ENCODE measurements at regions not wholly inside any gene's neighbourhood (a gene's known extent, or its start where the extent isn't known, plus 50 kb on each side); places are given as distances from the start of the nearest gene placed in this dataset.

GRCh38 chr2:204197336-204198005, 260.9 kb downstream of the ICOS start:
- H3K4me1 Mint-ChIP-seq = no peaks in the 10 kb centered on the region
- no peak overlapping the region for H3K4me3 ChIP-seq (ENCODE audit: control extremely low read depth in 1 of 5, extremely low read depth in 1 of 5, insufficient read depth in 1 of 5, low read depth in 2 of 5, low read length in 4 of 5)
- peaks cover 11% of the 10 kb centered on the region for H3K27me3 Mint-ChIP-seq
- no peak overlapping the region for H3K27ac ChIP-seq (ENCODE audit: low read length in 2 of 2)
- H2AFZ ChIP-seq (ENCODE audit: insufficient read depth, low read depth, low read length, poor library complexity, severe bottlenecking) = no peak overlapping the region
- DNase-seq (no peak), ATAC-seq (ENCODE audit: low read depth) (no peak)
- intact Hi-C loops (cut with micrococcal nuclease) = no loop called here
- no peak overlapping the region for H3K9ac ChIP-seq (ENCODE audit: low read length)
- 85% methylated on average over 4 of the region's 5 CpGs for WGBS (ENCODE audit: insufficient coverage)
- H3K36me3 ChIP-seq (replicated peaks in 1 of 2; ENCODE audit: control extremely low read depth in 1 of 2, control insufficient read depth in 1 of 2, extremely low read depth in 1 of 2, insufficient read depth in 2 of 2, low read length in 1 of 2) = no peaks in the 10 kb centered on the region
- ChIA-PET CTCF (no interaction called here), POLR2A (no interaction called here)
- no peak for TF ChIP-seq CTCF (IDR thresholded peaks at IDR 0.05)
- no peak for TF ChIP-seq EZH2 (IDR thresholded peaks at IDR 0.05; ENCODE audit: borderline replicate concordance, insufficient read depth, low read depth, low read length, poor library complexity, severe bottlenecking)
- H3K4me1 ChIP-seq (ENCODE audit: control insufficient read depth in 2 of 2, insufficient read depth in 2 of 2, low read length in 2 of 2) = no peaks in the 10 kb centered on the region
- H3K4me3 Mint-ChIP-seq = no peak overlapping the region
- no peaks in the 10 kb centered on the region for H3K27me3 ChIP-seq (replicated peaks in 1 of 4; ENCODE audit: control extremely low read depth in 1 of 4, control insufficient read depth in 3 of 4, insufficient read depth in 4 of 4, low read length in 3 of 4)
- no peaks in the 10 kb centered on the region for H3K9me3 ChIP-seq (ENCODE audit: control extremely low read depth in 1 of 3, control insufficient read depth in 2 of 3, insufficient read depth in 1 of 3, low read length in 2 of 3)
- H3K9me3 Mint-ChIP-seq (ENCODE audit: insufficient read depth) = no peaks in the 10 kb centered on the region
- H3K4me2 ChIP-seq (replicated peaks; ENCODE audit: low read depth, low read length, poor library complexity, severe bottlenecking) = no peak overlapping the region
- H3K27ac Mint-ChIP-seq = no peak overlapping the region
- H3K79me2 ChIP-seq (ENCODE audit: control insufficient read depth, insufficient read depth, low read length) = no peaks in the 10 kb centered on the region
- H4K20me1 ChIP-seq (ENCODE audit: control insufficient read depth, insufficient read depth, low read length, poor library complexity, severe bottlenecking) = no peaks in the 10 kb centered on the region

GRCh38 chr2:204199357-204199756, 262.8 kb downstream of the ICOS start:
- Mint-ChIP-seq H3K27ac (no peak overlapping the region), H3K27me3 (peaks cover 3% of the 10 kb centered on the region), H3K9me3 (ENCODE audit: insufficient read depth) (no peaks in the 10 kb centered on the region), H3K4me3 (no peak overlapping the region), H3K4me1 (no peaks in the 10 kb centered on the region)
- H3K27ac ChIP-seq (ENCODE audit: low read length in 2 of 2) = no peak overlapping the region
- H3K27me3 ChIP-seq (replicated peaks in 1 of 4; ENCODE audit: control extremely low read depth in 1 of 4, control insufficient read depth in 3 of 4, insufficient read depth in 4 of 4, low read length in 3 of 4) = no peaks in the 10 kb centered on the region
- ATAC-seq (ENCODE audit: low read depth) (no peak), DNase-seq (no peak)
- POLR2A ChIA-PET = no interaction called here
- H3K9me3 ChIP-seq (ENCODE audit: control extremely low read depth in 1 of 3, control insufficient read depth in 2 of 3, insufficient read depth in 1 of 3, low read length in 2 of 3) = no peaks in the 10 kb centered on the region
- WGBS (ENCODE audit: insufficient coverage) = 50% methylated on average over 1 of the region's 3 CpGs
- no peak overlapping the region for H3K4me3 ChIP-seq (ENCODE audit: control extremely low read depth in 1 of 5, extremely low read depth in 1 of 5, insufficient read depth in 1 of 5, low read depth in 2 of 5, low read length in 4 of 5)
- no peaks in the 10 kb centered on the region for H4K20me1 ChIP-seq (ENCODE audit: control insufficient read depth, insufficient read depth, low read length, poor library complexity, severe bottlenecking)
- no peak overlapping the region for H3K9ac ChIP-seq (ENCODE audit: low read length)
- intact Hi-C loops (cut with micrococcal nuclease) = no loop called here
- H3K4me2 ChIP-seq (replicated peaks; ENCODE audit: low read depth, low read length, poor library complexity, severe bottlenecking) = no peak overlapping the region
- no peaks in the 10 kb centered on the region for H3K4me1 ChIP-seq (ENCODE audit: control insufficient read depth in 2 of 2, insufficient read depth in 2 of 2, low read length in 2 of 2)
- H3K36me3 ChIP-seq (replicated peaks in 1 of 2; ENCODE audit: control extremely low read depth in 1 of 2, control insufficient read depth in 1 of 2, extremely low read depth in 1 of 2, insufficient read depth in 2 of 2, low read length in 1 of 2) = no peaks in the 10 kb centered on the region
- H2AFZ ChIP-seq (ENCODE audit: insufficient read depth, low read depth, low read length, poor library complexity, severe bottlenecking) = no peak overlapping the region
- TF ChIP-seq EZH2 (IDR thresholded peaks at IDR 0.05; ENCODE audit: borderline replicate concordance, insufficient read depth, low read depth, low read length, poor library complexity, severe bottlenecking) (no peak), CTCF (IDR thresholded peaks at IDR 0.05) (no peak)
- CTCF ChIA-PET = no interaction called here
- H3K79me2 ChIP-seq (ENCODE audit: control insufficient read depth, insufficient read depth, low read length) = no peaks in the 10 kb centered on the region
